ENCODE measurements at regions not wholly inside any gene's neighbourhood (a gene's known extent, or its start where the extent isn't known, plus 50 kb on each side); places are given as distances from the start of the nearest gene placed in this dataset.

DNA sequence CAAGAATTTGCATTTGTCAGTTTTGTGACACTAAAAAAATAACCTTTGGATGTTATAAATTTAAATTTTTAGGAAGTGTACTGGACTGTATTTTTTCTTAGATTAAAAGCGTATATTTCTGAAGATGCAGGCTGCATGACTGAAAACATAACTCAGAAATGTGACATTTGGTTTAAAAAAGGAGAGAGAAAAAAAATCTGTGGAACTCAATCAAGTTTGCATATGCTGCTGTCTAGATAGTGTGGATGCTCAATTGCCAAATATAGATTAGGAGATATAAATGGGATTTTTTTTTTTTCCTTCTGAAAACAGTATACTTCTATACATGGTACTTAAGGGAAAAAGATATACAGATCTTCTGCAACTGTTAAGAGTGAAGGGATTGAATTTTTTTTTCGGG is 402.3 kb downstream of the TAF11L14 start:
- TF ChIP-seq, protein P1, sequence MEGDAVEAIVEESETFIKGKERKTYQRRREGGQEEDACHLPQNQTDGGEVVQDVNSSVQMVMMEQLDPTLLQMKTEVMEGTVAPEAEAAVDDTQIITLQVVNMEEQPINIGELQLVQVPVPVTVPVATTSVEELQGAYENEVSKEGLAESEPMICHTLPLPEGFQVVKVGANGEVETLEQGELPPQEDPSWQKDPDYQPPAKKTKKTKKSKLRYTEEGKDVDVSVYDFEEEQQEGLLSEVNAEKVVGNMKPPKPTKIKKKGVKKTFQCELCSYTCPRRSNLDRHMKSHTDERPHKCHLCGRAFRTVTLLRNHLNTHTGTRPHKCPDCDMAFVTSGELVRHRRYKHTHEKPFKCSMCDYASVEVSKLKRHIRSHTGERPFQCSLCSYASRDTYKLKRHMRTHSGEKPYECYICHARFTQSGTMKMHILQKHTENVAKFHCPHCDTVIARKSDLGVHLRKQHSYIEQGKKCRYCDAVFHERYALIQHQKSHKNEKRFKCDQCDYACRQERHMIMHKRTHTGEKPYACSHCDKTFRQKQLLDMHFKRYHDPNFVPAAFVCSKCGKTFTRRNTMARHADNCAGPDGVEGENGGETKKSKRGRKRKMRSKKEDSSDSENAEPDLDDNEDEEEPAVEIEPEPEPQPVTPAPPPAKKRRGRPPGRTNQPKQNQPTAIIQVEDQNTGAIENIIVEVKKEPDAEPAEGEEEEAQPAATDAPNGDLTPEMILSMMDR (IDR thresholded peaks at IDR 0.05 in 2 of 3, conservative IDR thresholded peaks at IDR 0.05 in 1 of 3; ENCODE audit: insufficient read depth in 2 of 3, low read depth in 1 of 3, low read length in 3 of 3) = no peak
- TF ChIP-seq POU5F1 (IDR thresholded peaks at IDR 0.05; ENCODE audit: borderline replicate concordance, low read depth, low read length, partially characterized antibody) (no peak), GABPA (tag; conservative IDR thresholded peaks at IDR 0.05; ENCODE audit: low read depth) (no peak), MYC (IDR thresholded peaks at IDR 0.05; ENCODE audit: low read depth, low read length) (no peak), MYC (CRISPR knock-in tag; IDR thresholded peaks at IDR 0.05; ENCODE audit: borderline replicate concordance, low read depth) (no peak), RFX5 (IDR thresholded peaks at IDR 0.05; ENCODE audit: low read depth, low read length) (no peak)
- TF ChIP-seq, protein P2, sequence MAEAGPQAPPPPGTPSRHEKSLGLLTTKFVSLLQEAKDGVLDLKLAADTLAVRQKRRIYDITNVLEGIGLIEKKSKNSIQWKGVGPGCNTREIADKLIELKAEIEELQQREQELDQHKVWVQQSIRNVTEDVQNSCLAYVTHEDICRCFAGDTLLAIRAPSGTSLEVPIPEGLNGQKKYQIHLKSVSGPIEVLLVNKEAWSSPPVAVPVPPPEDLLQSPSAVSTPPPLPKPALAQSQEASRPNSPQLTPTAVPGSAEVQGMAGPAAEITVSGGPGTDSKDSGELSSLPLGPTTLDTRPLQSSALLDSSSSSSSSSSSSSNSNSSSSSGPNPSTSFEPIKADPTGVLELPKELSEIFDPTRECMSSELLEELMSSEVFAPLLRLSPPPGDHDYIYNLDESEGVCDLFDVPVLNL (CRISPR knock-in tag; IDR thresholded peaks at IDR 0.05; ENCODE audit: low read depth) = no peak
- TF ChIP-seq, protein P3, sequence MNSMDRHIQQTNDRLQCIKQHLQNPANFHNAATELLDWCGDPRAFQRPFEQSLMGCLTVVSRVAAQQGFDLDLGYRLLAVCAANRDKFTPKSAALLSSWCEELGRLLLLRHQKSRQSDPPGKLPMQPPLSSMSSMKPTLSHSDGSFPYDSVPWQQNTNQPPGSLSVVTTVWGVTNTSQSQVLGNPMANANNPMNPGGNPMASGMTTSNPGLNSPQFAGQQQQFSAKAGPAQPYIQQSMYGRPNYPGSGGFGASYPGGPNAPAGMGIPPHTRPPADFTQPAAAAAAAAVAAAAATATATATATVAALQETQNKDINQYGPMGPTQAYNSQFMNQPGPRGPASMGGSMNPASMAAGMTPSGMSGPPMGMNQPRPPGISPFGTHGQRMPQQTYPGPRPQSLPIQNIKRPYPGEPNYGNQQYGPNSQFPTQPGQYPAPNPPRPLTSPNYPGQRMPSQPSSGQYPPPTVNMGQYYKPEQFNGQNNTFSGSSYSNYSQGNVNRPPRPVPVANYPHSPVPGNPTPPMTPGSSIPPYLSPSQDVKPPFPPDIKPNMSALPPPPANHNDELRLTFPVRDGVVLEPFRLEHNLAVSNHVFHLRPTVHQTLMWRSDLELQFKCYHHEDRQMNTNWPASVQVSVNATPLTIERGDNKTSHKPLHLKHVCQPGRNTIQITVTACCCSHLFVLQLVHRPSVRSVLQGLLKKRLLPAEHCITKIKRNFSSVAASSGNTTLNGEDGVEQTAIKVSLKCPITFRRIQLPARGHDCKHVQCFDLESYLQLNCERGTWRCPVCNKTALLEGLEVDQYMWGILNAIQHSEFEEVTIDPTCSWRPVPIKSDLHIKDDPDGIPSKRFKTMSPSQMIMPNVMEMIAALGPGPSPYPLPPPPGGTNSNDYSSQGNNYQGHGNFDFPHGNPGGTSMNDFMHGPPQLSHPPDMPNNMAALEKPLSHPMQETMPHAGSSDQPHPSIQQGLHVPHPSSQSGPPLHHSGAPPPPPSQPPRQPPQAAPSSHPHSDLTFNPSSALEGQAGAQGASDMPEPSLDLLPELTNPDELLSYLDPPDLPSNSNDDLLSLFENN (IDR thresholded peaks at IDR 0.05; ENCODE audit: low read depth in 2 of 2, low read length in 2 of 2) = no peak
- TF ChIP-seq, protein P4, sequence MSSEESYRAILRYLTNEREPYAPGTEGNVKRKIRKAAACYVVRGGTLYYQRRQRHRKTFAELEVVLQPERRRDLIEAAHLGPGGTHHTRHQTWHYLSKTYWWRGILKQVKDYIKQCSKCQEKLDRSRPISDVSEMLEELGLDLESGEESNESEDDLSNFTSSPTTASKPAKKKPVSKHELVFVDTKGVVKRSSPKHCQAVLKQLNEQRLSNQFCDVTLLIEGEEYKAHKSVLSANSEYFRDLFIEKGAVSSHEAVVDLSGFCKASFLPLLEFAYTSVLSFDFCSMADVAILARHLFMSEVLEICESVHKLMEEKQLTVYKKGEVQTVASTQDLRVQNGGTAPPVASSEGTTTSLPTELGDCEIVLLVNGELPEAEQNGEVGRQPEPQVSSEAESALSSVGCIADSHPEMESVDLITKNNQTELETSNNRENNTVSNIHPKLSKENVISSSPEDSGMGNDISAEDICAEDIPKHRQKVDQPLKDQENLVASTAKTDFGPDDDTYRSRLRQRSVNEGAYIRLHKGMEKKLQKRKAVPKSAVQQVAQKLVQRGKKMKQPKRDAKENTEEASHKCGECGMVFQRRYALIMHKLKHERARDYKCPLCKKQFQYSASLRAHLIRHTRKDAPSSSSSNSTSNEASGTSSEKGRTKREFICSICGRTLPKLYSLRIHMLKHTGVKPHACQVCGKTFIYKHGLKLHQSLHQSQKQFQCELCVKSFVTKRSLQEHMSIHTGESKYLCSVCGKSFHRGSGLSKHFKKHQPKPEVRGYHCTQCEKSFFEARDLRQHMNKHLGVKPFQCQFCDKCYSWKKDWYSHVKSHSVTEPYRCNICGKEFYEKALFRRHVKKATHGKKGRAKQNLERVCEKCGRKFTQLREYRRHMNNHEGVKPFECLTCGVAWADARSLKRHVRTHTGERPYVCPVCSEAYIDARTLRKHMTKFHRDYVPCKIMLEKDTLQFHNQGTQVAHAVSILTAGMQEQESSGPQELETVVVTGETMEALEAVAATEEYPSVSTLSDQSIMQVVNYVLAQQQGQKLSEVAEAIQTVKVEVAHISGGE (CRISPR knock-in tag; IDR thresholded peaks at IDR 0.05) = no peak
